HuH-7 (cell line): ENCODE measurements at regions not wholly inside any gene's neighbourhood (a gene's known extent, or its start where the extent isn't known, plus 50 kb on each side); places are given as distances from the start of the nearest gene placed in this dataset.
"Not testable (repeated sequence)": the region's sequence is repeated elsewhere in the genome, so short reads cannot be mapped to it uniquely, and the experiment has no call there.

Experiments used
- DNase-seq: peaks from one replicate; pipeline ENCODE4 v3.0.0; 2011; ENCODE audit warnings: low spot score

DNA sequence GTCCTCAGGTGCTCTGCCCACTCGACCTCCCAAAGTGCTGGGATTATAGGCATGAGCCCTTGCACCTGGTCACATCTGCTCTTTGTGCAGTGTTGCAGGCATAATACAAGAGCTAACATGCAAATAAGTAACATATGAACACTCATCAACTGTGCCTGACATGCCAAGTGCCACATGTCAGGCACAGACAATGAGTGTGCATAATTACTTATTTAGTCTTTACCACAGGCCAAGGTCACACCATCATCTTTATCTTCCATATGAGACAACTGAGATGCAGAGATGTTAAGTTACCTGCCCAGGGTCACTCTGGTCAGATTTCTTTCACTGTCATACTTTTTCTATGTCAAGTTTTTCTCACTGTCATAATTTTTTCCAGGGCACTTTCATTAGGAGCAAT is 126.1 kb downstream of the PPIAL4G start:
- no peak for DNase-seq

GRCh38 chr1:148355976-148356375 is 127.1 kb downstream of the PPIAL4G start:
- no peak for DNase-seq

DNA sequence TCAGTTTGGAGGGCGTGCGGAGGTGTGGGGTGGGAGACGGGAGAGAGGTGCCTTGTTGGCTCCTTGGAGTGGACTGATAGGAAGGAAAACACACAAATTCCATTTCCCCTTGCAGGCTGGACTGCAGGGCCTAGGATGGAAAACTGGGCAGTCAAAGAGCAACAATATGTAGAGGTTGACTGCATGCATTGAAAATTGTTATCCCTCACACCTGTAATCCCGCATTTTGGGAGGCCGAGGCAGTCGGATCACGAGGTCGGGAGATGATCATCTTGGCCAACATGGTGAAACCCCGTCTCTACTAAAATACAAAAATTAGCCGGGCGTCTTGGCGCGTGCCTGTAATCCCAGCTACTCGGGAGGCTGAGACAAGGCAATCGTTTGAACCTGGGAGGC is 128.2 kb downstream of the PPIAL4G start:
- no peak for DNase-seq

DNA sequence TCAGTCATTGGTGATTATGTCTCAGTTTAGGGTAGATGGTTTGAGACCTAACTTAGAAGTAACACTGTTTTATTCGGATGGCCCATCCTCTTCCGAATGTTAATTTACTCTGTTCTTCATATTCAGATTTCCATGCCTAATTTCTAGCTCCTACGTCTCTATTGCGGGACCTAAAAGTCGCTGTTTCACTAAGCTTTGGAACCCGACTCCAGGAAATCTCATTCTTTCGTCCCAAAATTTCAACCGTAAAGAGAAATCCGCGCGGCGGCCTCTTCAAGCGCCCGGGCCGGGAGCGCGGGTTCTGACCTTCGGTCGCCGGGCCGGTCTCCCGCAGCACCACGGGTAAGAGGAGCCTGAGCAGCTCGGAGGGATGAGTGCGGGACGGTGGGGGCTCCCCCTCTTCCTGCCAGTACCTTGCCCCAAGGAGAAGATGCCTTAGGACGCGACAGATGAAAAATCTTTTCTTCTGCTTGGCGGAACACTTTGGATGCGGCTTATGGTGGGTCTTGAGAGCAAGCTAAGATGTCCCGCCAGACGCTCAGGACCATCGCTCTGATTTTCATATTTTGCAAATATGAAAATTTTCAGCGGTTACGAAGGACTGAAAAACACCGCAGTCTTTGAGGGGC is 128.7 kb downstream of the PPIAL4G start:
- no peak for DNase-seq

DNA sequence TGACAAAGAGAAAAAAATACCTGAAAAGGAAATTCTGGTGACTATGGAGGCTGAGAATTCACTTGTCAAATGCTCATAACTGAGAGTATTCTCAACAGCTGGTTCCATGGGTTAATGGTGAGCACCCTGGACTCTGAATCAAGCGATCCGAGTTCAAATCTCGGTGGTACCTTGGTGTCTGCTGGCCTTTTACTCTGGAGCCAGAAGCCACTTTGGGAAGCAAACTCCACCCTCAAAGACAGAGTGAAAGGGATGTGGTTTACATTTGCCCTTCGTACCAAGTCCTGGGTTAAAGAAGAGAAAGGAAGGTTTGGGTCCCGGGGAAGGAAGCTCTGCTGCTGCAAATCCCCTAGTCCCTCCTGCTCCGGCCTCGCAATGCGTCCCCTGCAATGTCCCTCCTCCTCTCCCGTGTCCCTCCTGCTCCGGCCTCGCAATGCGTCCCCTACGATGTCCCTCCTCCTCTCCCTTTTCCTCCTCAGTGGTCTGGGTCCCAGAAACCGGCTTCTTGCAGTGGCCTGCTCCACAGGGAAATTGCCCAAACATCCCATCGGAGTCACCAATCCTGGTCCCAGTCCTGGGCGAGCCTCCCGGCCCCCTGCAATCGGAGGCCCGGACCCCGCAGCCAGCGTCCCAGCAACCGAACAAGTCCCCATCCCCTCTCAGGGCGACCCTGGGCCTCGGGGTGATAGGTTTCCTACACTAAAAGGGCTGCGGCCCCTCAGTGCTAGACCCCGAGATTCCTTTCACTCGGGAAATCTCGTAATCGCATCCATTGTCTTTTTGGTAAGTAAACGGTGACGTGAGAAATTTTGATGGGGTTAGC is 129.4 kb downstream of the PPIAL4G start:
- DNase-seq, result no peak

DNA sequence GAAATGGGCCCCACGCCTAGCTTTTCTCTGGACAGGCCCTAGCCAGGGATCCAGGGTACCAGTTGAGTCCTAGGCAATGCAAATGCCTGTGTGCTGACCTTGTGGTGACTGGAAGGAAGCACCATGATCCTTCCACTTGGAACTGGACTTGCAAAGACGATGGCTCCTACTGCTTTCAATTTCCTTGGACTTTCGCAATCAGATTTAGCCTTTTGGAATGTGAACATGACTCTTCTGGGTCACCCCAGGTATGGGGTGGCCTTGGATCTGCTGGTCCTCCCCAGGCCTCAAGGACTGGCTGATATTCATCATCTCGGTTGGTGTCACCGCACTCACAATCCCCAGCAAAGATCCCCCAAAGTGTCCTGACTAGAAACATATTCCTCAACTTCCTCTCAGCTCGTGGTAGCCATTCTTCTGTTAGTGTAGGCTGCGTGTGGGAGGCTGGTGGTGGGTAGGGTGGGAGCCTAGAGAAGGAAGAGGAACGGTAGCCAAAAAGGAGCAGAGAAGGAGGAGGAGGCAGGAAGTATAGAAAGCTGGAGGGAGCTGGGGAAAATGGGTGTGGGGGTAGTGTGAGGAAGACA is 130.5 kb downstream of the PPIAL4G start:
- DNase-seq, result no peak

DNA sequence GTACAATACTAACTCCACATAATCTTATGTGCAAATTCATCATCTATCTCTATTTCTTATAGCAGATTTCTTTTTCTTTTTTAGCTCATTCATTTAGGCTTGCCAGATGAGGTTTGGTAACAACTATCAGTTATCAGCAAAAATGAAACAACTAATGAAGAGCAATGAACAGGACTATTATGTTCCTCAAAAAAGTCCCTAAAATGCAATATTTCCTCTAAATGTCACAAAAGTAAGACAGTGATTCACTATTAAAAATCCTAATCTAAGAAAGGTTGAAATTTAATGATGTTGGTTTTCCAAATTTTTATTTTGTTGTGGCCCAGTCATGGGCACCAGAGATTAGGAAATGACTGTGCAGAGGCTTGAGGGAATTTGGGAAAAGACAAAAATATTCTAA is 135.3 kb downstream of the PPIAL4G start:
- DNase-seq, result no peak

DNA sequence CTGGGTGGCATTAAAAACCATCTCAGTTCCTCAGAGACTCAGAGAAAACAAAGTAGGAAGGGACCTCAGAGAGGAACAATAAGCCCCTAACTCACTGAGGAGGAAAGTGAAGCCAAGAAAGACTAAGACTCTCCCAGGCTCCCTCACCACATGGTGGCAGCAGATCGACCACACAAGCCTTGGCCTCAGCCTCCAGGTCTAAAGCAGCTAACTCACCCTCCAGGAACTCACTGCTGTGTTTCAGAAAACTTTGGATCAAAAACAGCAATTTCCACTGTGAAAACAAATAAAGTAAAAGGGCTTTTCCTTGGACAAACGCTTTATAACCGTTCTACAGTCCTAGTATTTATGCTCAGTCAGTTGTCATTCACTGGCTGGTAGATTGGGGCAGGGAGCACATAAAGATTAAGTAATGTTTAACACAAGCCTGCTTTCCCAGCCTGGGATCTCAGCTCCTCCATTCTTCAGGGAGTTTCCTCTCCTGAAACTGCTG is 137.4 kb downstream of the PPIAL4G start:
- DNase-seq, result peak; percentile 40

GRCh38 chr1:148344651-148345050 is 138.5 kb downstream of the PPIAL4G start:
- DNase-seq, result not testable (repeated sequence)

- DNase-seq, result not testable (repeated sequence)
Observed at GRCh38 chr1:148341729-148342128, 141.4 kb downstream of the PPIAL4G start.

GRCh38 chr1:148336121-148336918 is 146.8 kb downstream of the PPIAL4G start:
- DNase-seq, result not testable (repeated sequence)

DNA sequence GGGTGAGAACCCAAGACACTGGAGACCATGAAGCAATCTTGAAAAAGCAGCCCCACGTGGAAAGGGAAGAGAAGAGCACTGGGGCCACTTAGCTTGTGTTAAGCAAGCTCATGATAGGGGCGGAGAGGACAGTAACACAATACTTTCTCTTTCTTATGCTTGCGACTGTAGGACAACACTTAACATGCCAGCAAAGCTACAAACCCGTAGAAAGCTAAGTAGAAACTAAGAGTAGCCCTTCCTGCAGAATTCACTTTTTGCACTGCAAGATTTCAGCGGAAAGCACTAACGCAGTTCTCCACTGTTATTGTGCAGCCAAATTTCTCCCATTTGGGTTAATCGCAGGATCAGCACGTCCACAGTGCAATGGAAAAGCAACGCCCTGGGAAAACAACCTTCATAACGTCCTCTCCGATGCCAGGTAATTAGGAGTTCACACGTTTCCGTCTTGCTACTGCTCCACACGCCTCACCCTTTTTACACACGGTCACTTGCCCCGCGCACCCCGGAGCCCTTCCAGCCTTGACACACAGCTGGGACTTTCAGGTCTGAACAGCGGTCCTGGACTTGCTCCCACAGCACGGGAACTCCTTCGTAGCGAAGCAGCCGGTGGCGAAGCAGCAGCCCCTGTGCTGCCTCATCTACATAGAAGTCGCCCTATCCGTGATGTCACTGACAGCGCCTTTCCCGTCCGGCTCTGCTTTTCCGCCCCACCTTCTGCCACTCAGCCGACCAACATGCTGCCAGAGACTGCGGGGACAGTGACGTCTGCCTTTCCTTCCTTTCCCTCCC is 148.6 kb downstream of the PPIAL4G start:
- peak; percentile 53 for DNase-seq

DNA sequence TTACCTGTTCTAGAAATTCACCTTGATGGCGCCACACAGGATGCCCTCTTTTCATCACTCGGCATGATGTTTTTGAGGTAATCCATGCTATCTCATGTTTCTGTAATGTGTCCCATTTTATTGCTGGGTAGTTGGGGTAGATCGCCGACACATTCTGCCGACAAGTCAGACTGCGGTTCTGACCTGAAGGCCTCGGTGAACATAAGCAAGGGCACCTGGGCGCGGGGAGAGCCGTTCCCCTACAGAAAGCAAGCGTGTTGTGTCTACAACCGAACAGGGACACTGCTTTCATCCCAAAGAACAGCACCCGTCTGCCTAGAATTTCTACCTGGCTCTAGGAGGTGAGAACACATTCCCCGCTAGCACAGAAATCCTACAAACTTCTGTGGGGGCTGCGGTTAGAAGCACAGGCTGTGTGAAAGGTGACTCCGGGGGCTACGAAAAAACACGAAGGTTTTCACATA is 149.2 kb downstream of the PPIAL4G start:
- no peak for DNase-seq

- no peak for DNase-seq
Observed at GRCh38 chr1:148328884-148329283, 154.2 kb downstream of the PPIAL4G start.

- not testable (repeated sequence) for DNase-seq
Observed at GRCh38 chr1:148325031-148325430, 158.1 kb downstream of the PPIAL4G start.

DNA sequence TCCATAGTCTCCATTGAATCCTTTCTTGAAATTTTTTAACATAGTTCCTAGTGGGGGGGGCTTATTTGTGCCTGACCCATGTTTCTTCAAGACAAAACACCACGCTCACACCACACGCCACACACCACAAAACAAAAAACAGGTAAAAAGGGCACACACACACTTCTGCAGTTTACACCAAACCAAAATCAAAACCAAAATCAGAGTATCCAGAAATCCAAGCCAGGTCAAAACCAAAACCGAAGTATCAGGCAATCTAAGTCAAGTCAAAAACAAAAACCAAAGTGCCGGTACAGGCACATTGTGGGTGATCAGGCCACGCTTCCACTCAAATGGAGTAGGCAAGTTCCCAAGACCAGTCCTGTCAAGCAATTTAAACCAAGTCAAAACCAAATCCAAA is 158.6 kb downstream of the PPIAL4G start:
- DNase-seq, result not testable (repeated sequence)

GRCh38 chr1:148320079-148320478 is 163.0 kb downstream of the PPIAL4G start:
- DNase-seq, result not testable (repeated sequence)

- DNase-seq, result no peak
Observed at GRCh38 chr1:148318904-148319242, 164.2 kb downstream of the PPIAL4G start.

DNA sequence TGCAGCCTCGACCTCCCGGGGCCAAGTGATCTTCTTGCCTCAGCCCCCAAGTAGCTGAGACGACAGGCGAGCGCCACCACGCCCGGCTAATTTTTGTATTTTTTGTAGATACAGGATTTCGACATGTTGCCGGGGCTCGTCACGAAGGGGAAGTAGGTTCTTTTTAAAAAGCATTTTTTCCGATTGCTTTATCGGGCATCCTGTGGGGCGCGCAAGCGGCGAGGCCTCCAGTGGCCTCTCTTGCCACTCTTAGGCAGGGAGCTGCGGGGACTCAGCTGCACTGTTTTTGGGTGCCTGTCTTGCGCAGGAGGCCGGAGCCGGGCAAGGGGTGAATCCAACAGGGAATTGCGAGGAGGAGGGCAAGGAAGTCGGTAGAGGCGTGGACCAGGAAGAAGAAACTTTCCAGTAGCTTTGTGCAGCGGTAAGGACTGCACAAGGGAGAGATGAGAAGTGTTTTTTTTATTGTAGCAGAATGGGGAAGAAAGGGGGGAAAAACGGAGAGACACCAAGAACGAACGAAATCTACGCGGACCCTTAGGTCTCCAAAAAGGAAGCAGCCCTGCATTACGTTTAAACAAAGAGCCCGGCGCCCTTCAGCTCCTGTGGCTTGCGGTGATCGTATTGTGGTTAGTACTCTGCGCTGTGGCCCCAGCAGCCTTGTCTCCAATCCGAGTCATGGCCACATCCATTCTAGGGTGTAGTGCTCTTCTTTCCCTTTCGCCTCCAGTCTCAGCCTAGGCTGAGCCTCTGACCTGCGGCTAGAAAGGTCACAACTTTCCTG is 164.8 kb downstream of the PPIAL4G start:
- no peak for DNase-seq

DNA sequence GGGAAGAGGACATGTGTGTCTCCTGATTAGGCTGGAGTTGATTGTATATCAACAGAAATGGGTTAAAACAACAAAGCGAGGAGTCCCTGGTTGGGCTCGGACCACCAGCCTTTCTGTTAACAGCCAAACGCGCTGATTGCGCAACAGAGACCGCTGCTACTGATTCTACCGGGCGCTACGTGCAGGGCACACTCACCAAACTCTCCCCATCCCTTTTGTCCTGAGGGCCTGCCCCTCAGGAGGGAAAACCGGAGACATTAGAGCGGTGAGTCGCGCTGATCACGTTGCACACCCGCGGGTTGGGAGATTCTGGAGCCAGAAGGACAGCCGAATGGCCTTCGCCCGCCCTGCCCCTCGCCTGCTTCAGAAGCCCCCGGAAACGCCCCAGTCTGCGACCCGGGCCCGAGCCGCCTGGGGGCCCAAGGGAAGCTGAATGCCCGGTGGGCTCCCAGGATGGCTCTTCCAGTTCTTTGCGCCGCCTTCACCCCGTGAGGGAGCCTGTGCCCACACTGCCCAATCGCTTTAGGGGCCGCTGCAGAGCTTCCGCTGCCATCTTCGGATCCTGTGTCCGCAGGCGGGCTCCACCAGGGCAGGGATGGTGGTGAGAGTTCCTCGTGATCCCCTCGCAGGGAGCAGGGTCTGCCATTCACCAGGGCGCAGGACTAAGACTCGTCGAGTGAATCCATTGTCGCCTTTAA is 165.4 kb upstream of the NBPF11 start:
- DNase-seq, result no peak
